NOMO-1 treated with dmso at 0.1 percent for 144 hours (cell line): ENCODE measurements at regions not wholly inside any gene's neighbourhood (a gene's known extent, or its start where the extent isn't known, plus 50 kb on each side); places are given as distances from the start of the nearest gene placed in this dataset.

ENCODE experiments used
- DNase-seq: peaks from one replicate; lab custom pipeline; 2025; ENCODE audit not compliant: unreplicated experiment; lab: John Stamatoyannopoulos, UW

- no peak for DNase-seq
Observed at GRCh38 chr2:41375901-41376300, 671.9 kb upstream of the PKDCC start.

- DNase-seq: no peak
Observed at GRCh38 chr2:41377837-41378236, 670.0 kb upstream of the PKDCC start.

GRCh38 chr2:41378420-41378819 is 669.4 kb upstream of the PKDCC start:
- no peak for DNase-seq

GRCh38 chr2:41379496-41380221 is 668.2 kb upstream of the PKDCC start:
- no peak for DNase-seq

GRCh38 chr2:41381701-41382100 is 666.1 kb upstream of the PKDCC start:
- no peak for DNase-seq

- no peak for DNase-seq
Observed at GRCh38 chr2:41387519-41387918, 660.3 kb upstream of the PKDCC start.

GRCh38 chr2:41393621-41394020 is 654.2 kb upstream of the PKDCC start:
- DNase-seq: no peak

- DNase-seq: no peak
Observed at GRCh38 chr2:41394541-41394940, 653.3 kb upstream of the PKDCC start.

- DNase-seq: no peak
Observed at GRCh38 chr2:41395692-41396091, 652.1 kb upstream of the PKDCC start.

GRCh38 chr2:41399437-41400087 is 648.3 kb upstream of the PKDCC start:
- DNase-seq: no peak

- no peak for DNase-seq
Observed at GRCh38 chr2:41400088-41400665, 647.6 kb upstream of the PKDCC start.

- DNase-seq: no peak
Observed at GRCh38 chr2:41405441-41405840, 642.4 kb upstream of the PKDCC start.

GRCh38 chr2:41409328-41409727 is 638.5 kb upstream of the PKDCC start:
- no peak for DNase-seq

GRCh38 chr2:41410011-41410410 is 637.8 kb upstream of the PKDCC start:
- DNase-seq: no peak

GRCh38 chr2:41413813-41414485 is 633.9 kb upstream of the PKDCC start:
- no peak for DNase-seq

GRCh38 chr2:41414486-41415230 is 633.2 kb upstream of the PKDCC start:
- DNase-seq: peak; percentile 32

- DNase-seq: no peak
Observed at GRCh38 chr2:41417511-41417910, 630.3 kb upstream of the PKDCC start.

- no peak for DNase-seq
Observed at GRCh38 chr2:41420219-41420618, 627.6 kb upstream of the PKDCC start.

- no peak for DNase-seq
Observed at GRCh38 chr2:41420872-41421271, 626.9 kb upstream of the PKDCC start.

- DNase-seq: no peak
Observed at GRCh38 chr2:41431756-41432155, 616.1 kb upstream of the PKDCC start.

GRCh38 chr2:41432459-41432858 is 615.4 kb upstream of the PKDCC start:
- DNase-seq: no peak
